GM18507 (cell line): ENCODE measurements at regions not wholly inside any gene's neighbourhood (a gene's known extent, or its start where the extent isn't known, plus 50 kb on each side); places are given as distances from the start of the nearest gene placed in this dataset.
"Not testable (repeated sequence)": the region's sequence is repeated elsewhere in the genome, so short reads cannot be mapped to it uniquely, and the experiment has no call there.

Experiments
- DNase-seq: peaks from one replicate; pipeline ENCODE4 v3.0.0; 2011; ENCODE audit warnings: low read depth; ENCODE audit not compliant: insufficient read length; ENCODE audit errors: extremely low spot score
- FAIRE-seq: peaks from 2 replicates; lab custom pipeline; 2011; peaks lifted over from hg19 to GRCh38; lab: Jason Lieb, UNC

DNA sequence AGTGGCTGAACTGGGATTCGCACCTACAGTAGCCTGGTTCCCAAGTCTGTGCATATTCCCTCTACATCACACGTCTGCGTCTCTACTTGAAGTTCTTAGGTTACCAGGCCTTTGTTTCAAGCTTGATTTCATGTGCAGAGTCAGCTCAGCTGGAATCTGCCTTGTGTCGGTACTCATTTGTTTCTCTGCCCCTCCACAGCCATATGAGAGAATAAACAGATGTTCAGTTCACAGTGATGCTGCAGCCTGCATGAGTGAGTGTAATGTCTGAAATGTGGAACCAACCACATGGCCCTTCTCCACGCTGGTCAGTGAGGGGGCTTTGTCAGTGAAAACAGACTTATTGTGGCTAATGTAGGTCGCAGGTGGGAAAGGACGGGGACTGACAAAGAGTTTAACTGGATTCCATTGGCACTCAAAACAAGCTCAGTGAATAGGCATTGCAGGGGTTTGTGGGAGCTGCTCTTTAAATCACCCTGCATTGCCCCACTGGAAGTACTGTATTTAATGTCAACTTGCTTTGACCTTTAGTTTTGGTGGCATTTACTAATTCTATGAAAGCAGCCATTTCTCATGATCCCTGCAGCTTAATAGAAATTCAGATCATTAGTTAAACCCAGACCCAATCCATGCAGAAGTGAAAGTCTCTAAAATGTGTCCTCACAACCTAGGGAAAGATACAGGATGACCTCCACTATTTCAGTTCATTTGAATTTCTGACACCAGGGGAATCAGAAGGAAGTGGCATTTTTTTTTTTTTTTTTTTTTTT is 136.4 kb upstream of the FAM78B start:
- FAIRE-seq (no peak), DNase-seq (no peak)

GRCh38 chr1:166304131-166304530 is 137.3 kb upstream of the FAM78B start:
- no peak for FAIRE-seq

DNA sequence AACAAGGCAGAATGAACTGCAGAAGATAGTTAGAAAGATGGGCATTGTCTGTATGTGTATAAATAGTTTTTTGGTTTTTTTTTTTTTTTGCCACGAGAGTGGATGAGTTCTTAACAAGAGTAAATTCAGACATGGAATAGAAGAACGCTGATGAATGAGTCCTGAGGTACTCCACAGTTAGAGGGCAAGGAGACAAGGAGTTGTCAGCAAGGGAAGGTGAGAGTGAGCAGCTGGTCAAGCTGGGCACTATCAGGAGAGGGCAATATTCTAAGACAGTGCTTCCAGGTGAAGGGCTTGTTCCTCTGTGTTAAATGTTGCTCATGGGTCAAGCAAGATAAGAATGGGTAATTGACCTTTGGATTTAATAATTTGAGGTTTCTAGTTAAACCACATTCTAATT is 138.6 kb upstream of the FAM78B start:
- FAIRE-seq (no peak), DNase-seq (no peak)

More at GRCh38 chr1:166304131-166304530, 137.3 kb upstream of the FAM78B start:
- no peak for DNase-seq

- FAIRE-seq, result no peak
- no peak for DNase-seq
Observed at GRCh38 chr1:166307261-166308188, 140.7 kb upstream of the FAM78B start.

- DNase-seq, FAIRE-seq: not testable (repeated sequence)
Observed at GRCh38 chr1:166316306-166316705, 149.5 kb upstream of the FAM78B start.

DNA sequence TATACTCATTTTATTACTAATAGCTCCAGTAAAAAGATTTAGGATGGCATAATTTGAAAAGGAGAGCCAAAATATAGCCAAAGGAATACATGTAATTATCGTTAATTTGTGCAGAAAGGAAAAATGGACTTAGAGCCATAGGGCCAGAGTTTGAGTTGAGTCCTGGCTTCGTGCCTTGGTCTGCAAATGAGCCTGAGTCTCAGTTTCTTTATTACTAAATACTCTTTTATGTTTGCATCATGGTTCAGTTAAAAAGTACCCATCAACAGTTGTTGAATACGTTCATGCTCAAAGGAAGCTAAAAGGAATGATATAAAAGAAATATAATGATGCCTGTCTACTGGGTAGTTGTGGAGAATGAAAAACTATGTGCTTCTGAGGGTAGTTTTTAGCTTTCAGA is 155.7 kb upstream of the FAM78B start:
- no peak for FAIRE-seq

GRCh38 chr1:166327886-166328285 is 161.1 kb upstream of the FAM78B start:
- DNase-seq (no peak), FAIRE-seq (no peak)

More for the DNA sequence above, 155.7 kb upstream of the FAM78B start:
- DNase-seq, result no peak

GRCh38 chr1:166328956-166329355 is 162.2 kb upstream of the FAM78B start:
- DNase-seq (no peak), FAIRE-seq (no peak)

- FAIRE-seq, result no peak
- DNase-seq, result no peak
Observed at GRCh38 chr1:166330096-166330495, 163.3 kb upstream of the FAM78B start.

GRCh38 chr1:166338105-166338504 is 171.3 kb upstream of the FAM78B start:
- DNase-seq (no peak), FAIRE-seq (no peak)

- DNase-seq (no peak), FAIRE-seq (no peak)
Observed at GRCh38 chr1:166340709-166341108, 173.9 kb upstream of the FAM78B start.

- DNase-seq (no peak), FAIRE-seq (no peak)
Observed at GRCh38 chr1:166343276-166343675, 176.5 kb upstream of the FAM78B start.

- FAIRE-seq (no peak), DNase-seq (no peak)
Observed at GRCh38 chr1:166350490-166350889, 183.7 kb upstream of the FAM78B start.

DNA sequence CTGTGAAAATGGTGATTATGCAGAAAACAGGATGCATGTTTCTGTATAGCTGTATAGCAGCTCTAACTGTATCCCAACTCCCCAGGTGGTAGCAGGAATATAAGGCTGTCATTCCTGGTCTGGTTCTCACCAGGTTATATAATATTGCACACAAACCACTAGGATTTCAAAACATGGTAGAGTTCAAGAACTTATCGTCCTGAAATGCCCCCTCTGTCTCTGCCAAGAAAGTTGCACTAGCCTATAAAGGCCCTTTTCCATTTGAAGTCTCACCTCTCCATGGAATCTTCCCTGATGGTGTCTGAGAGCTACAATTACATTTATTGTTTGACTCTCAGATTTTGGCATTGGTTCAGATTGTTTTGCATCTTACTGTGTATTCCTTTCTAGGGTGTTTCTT is 184.9 kb upstream of the FAM78B start:
- DNase-seq (no peak), FAIRE-seq (no peak)

DNA sequence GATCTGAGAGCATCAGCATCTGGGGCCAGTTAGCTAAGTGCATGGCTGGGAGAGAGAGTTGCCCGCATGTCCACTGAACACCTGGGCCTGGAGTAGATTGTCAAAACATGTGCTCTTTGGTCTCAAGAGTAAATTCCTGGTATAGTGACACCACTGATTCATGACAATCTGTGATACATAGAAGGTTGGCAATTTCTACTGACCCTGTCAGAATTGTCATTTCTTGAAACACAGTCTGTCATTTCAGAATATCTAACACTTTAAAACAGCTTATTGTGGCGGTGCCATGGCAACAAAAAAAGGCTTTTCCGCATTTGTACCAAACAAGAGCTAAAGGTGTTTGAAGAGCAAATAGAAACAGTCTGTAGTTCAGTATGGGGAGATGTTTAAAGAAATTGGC is 186.4 kb upstream of the FAM78B start:
- FAIRE-seq, result no peak
- DNase-seq, result no peak

DNA sequence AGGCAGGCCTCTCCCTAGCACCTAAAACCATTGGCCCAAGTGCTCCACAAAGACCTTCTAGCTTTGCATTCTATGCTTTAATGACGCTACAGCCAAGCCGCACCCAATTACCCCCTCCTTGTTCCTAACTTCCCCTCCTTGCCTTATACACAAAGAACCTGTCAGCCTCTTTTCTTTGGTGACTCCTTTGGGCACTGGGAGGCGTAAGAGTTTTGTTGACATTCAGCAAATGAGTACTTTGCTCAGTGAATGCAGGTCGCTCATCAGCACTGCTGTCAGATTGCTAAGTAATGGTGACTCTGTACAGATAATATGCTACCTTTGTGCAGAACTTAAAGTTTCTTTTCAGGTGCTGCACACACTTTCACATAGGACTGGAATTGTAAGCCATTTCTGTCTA is 187.6 kb upstream of the FAM78B start:
- FAIRE-seq, result no peak

DNA sequence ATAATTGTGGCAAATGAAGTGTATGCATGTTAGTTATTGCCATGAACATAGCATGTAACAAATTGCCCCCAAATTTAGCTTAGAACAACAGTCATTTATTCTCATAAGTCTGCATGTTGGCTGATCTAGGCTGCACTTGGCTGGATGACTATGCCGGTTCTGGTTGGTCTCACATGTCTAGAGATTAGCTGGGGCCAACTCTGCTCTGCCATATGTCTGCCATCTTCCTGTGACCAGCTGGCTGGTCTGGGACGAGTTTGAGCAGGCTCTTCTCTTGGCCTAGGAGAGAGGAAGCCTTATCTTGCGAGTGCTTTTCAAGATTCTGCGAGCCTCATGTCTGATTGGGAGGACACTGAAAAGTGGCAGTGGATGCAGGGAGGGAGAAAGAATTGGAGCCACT is 198.3 kb upstream of the FAM78B start:
- no peak for FAIRE-seq
- DNase-seq, result no peak

More for the DNA sequence above, 187.6 kb upstream of the FAM78B start:
- DNase-seq, result no peak

- no peak for FAIRE-seq
- no peak for DNase-seq
Observed at GRCh38 chr1:166368030-166368429, 201.2 kb upstream of the FAM78B start.

- DNase-seq, result no peak
Observed at GRCh38 chr1:166377896-166378295, 211.1 kb upstream of the FAM78B start.

DNA sequence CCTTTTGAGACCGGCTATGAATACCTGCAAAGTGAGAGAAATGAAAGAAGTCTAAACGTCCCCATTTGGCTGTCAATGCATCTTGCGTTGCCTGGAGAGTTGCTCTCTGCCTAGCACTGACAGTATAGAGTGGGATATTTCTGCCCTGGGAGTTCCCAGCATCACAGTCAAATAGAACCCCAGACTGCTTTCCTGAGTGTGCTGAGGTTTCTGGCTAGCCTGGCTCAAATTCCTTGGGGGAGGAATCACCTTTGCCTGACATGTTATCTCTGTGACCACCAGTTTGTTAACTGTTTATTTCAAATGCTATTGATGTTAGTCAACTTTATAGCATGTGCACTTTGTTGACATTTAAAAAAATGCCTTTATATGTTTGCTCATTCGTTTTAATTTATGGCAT is 212.0 kb upstream of the FAM78B start:
- no peak for DNase-seq
- no peak for FAIRE-seq

More at GRCh38 chr1:166377896-166378295, 211.1 kb upstream of the FAM78B start:
- FAIRE-seq, result no peak

GRCh38 chr1:166379447-166379846 is 212.6 kb upstream of the FAM78B start:
- FAIRE-seq, result no peak
- DNase-seq, result no peak
